ENCODE measurements at regions not wholly inside any gene's neighbourhood (a gene's known extent, or its start where the extent isn't known, plus 50 kb on each side); places are given as distances from the start of the nearest gene placed in this dataset.

DNA sequence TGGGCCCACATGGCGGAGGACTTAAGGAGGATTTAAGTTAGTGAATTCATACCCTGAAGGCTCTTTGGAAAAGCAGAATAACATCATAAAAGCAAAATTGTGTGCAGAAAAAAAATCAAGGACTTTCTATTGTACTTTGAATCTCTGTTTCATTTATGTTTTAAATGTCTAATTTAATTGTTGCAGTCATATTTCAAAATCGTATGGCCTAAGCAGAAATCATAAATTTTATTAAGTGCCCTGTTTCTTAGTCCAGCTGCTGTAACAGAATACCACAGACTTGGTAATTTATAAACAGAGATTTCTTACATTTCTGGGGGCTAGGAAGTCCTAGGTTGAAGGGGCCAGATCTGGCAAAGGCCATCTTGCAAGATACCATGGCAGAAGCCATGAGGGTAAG lies 555.6 kb downstream of the LTN1 start:
- Histone ChIP-seq H3K27ac (ENCODE audit: low read depth, low read length) (no peak overlapping the region), H3K27me3 (ENCODE audit: low read length) (no peaks in the 10 kb centered on the region), H3K9me2 (replicated peaks; ENCODE audit: insufficient read depth, low read length) (no peaks in the 10 kb centered on the region), H3K4me2 (ENCODE audit: low read depth, low read length, poor library complexity, severe bottlenecking) (no peak overlapping the region), H2AFZ (ENCODE audit: low read depth, low read length, severe bottlenecking) (no peak overlapping the region), H3K36me3 (ENCODE audit: low read length) (no peaks in the 10 kb centered on the region), H3K79me2 (ENCODE audit: insufficient read depth, low read length) (no peaks in the 10 kb centered on the region), H3K4me3 (ENCODE audit: insufficient read depth, low read length, poor library complexity, severe bottlenecking) (no peak overlapping the region), H3K9ac (ENCODE audit: low read length) (no peak overlapping the region), H3F3A (ENCODE audit: insufficient read depth) (no peaks in the 10 kb centered on the region), H4K20me1 (ENCODE audit: low read depth, low read length) (no peaks in the 10 kb centered on the region), H3K9me3 (ENCODE audit: insufficient read depth, low read length) (no peaks in the 10 kb centered on the region)
- no peak for TF ChIP-seq CTCF (IDR thresholded peaks at IDR 0.05; ENCODE audit: insufficient read depth, low read length, poor library complexity, severe bottlenecking)
- no peak for TF ChIP-seq EZH2phosphoT487 (conservative IDR thresholded peaks at IDR 0.05; ENCODE audit: low read length)

DNA sequence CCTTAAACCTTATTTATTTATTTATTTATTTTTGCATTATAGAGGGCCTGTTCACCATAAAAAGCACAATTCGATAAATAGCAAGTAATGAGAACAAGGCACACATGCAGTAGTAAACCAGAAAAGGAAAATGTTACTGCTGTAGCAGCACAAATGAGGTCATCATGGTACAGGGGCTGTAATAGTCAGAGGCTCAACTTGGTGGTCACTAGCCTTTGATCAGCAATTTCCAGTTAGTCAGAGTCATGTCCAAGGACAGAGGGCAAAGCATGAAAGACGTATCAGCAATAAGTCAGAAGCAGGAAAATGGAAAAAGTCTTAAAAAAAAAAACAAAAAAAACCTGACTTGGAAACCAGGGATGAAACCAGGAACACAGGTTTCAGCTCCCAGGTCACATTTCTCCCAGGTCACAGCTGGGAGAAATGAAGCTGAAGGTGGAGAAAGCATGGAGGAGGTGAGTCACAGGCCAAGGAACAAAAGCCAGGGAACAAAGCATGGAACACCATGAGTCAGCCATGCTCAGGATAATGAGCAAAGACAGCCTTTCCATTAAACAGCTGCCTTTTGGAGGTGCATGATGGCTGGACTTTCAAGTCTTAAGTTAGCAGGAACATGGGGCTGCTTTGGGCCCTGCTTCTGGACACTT lies 556.3 kb downstream of the LTN1 start:
- Histone ChIP-seq H4K20me1 (ENCODE audit: low read depth, low read length) (no peaks in the 10 kb centered on the region), H3K9ac (ENCODE audit: low read length) (no peak overlapping the region), H3F3A (ENCODE audit: insufficient read depth) (no peaks in the 10 kb centered on the region), H3K79me2 (ENCODE audit: insufficient read depth, low read length) (no peaks in the 10 kb centered on the region), H3K27ac (ENCODE audit: low read depth, low read length) (no peak overlapping the region), H3K4me2 (ENCODE audit: low read depth, low read length, poor library complexity, severe bottlenecking) (no peak overlapping the region), H2AFZ (ENCODE audit: low read depth, low read length, severe bottlenecking) (no peak overlapping the region), H3K27me3 (ENCODE audit: low read length) (no peaks in the 10 kb centered on the region), H3K36me3 (ENCODE audit: low read length) (no peaks in the 10 kb centered on the region), H3K9me3 (ENCODE audit: insufficient read depth, low read length) (no peaks in the 10 kb centered on the region), H3K4me3 (ENCODE audit: insufficient read depth, low read length, poor library complexity, severe bottlenecking) (no peak overlapping the region), H3K9me2 (replicated peaks; ENCODE audit: insufficient read depth, low read length) (no peaks in the 10 kb centered on the region)
- no peak for TF ChIP-seq CTCF (IDR thresholded peaks at IDR 0.05; ENCODE audit: insufficient read depth, low read length, poor library complexity, severe bottlenecking)
- TF ChIP-seq EZH2phosphoT487 (conservative IDR thresholded peaks at IDR 0.05; ENCODE audit: low read length), result no peak

GRCh38 chr21:28431527-28432200 lies 561.0 kb downstream of the LTN1 start:
- Histone ChIP-seq H3K79me2 (ENCODE audit: insufficient read depth, low read length) (no peaks in the 10 kb centered on the region), H2AFZ (ENCODE audit: low read depth, low read length, severe bottlenecking) (no peak overlapping the region), H3K4me2 (ENCODE audit: low read depth, low read length, poor library complexity, severe bottlenecking) (no peak overlapping the region), H3K27ac (ENCODE audit: low read depth, low read length) (no peak overlapping the region), H3K4me3 (ENCODE audit: insufficient read depth, low read length, poor library complexity, severe bottlenecking) (no peak overlapping the region), H3F3A (ENCODE audit: insufficient read depth) (no peaks in the 10 kb centered on the region), H3K9me2 (replicated peaks; ENCODE audit: insufficient read depth, low read length) (no peaks in the 10 kb centered on the region), H3K36me3 (ENCODE audit: low read length) (no peaks in the 10 kb centered on the region), H3K27me3 (ENCODE audit: low read length) (no peaks in the 10 kb centered on the region), H4K20me1 (ENCODE audit: low read depth, low read length) (no peaks in the 10 kb centered on the region), H3K9me3 (ENCODE audit: insufficient read depth, low read length) (no peaks in the 10 kb centered on the region), H3K9ac (ENCODE audit: low read length) (no peak overlapping the region)
- TF ChIP-seq CTCF (IDR thresholded peaks at IDR 0.05; ENCODE audit: insufficient read depth, low read length, poor library complexity, severe bottlenecking), result no peak
- TF ChIP-seq EZH2phosphoT487 (conservative IDR thresholded peaks at IDR 0.05; ENCODE audit: low read length), result no peak
